HEK293 (cell line): ENCODE measurements at regions not wholly inside any gene's neighbourhood (a gene's known extent, or its start where the extent isn't known, plus 50 kb on each side); places are given as distances from the start of the nearest gene placed in this dataset.

Source experiments
- CTCF ChIA-PET: fragments of 350-600 bp; formaldehyde crosslinking; extraction: SDS; loops from one replicate; lab custom pipeline; 2021; ENCODE audit warnings: antibody characterized with exemption; lab: Yijun Ruan, JAX
- POLR2A ChIA-PET: fragments of 300-600 bp; formaldehyde crosslinking; extraction: SDS; loops from one replicate; lab custom pipeline; 2020; ENCODE audit warnings: antibody characterized with exemption, inconsistent platforms; lab: Yijun Ruan, JAX
- H3K27ac ChIP-seq: fragments of 200-500 bp; sonication (Bioruptor generic); 2 replicates; pipeline ENCODE4 v1.5.1; 2014; ENCODE audit warnings: low read depth, low read length, control low read depth, inconsistent platforms; ENCODE audit errors: extremely low read depth
- H3K36me3 ChIP-seq, 2 experiments: fragments of 200-500 bp in 1 of 2; sonication (Bioruptor generic) in 1 of 2; 1 replicate in 1 of 2; 2 replicates in 1 of 2; pipeline ENCODE4 v1.5.1; 2014 to 2017; ENCODE audit warnings: inconsistent platforms in 2 of 2, low read length in 2 of 2; ENCODE audit not compliant: control insufficient read depth in 2 of 2, insufficient read depth in 1 of 2
- H3K4me1 ChIP-seq: fragments of 200-500 bp; sonication (Bioruptor generic); 2 replicates; pipeline ENCODE4 v1.5.1; 2014; ENCODE audit warnings: mild to moderate bottlenecking, low read length, inconsistent platforms; ENCODE audit not compliant: control insufficient read depth, insufficient read depth
- H3K4me3 ChIP-seq: 2 replicates; pipeline ENCODE4 v1.5.1; 2011; ENCODE audit warnings: low read depth, mild to moderate bottlenecking, control low read depth, low read length, moderate library complexity
- H3K9me3 ChIP-seq: fragments of 200-500 bp; sonication (Bioruptor generic); 2 replicates; pipeline ENCODE4 v1.5.1; 2014; ENCODE audit warnings: low read depth, low read length, inconsistent platforms; ENCODE audit not compliant: control insufficient read depth, insufficient read depth
- BCL11B ChIP-seq: fragments of 450-650 bp; formaldehyde crosslinking; IDR thresholded peaks from 2 replicates; pipeline ENCODE4 v1.5.1; 2016; ENCODE audit warnings: low read depth, missing biosample characterization, missing genetic modification characterization
- SCRT1 ChIP-seq: fragments of 450-650 bp; formaldehyde crosslinking; IDR thresholded peaks from 2 replicates; pipeline ENCODE4 v1.5.1; 2016; ENCODE audit warnings: missing biosample characterization, missing genetic modification characterization, borderline replicate concordance
- SETDB1 ChIP-seq: IDR thresholded peaks from one replicate; pipeline ENCODE4 v1.6.1; 2017; ENCODE audit warnings: mild to moderate bottlenecking, low read length, moderate library complexity, mixed read lengths; ENCODE audit not compliant: insufficient read length
- WT1 ChIP-seq: fragments of 450-650 bp; formaldehyde crosslinking; IDR thresholded peaks from 2 replicates; pipeline ENCODE4 v1.5.1; 2016; ENCODE audit warnings: missing biosample characterization, missing genetic modification characterization
- YY2 ChIP-seq: fragments of 450-650 bp; formaldehyde crosslinking; IDR thresholded peaks from 2 replicates; pipeline ENCODE4 v1.5.1; 2016; ENCODE audit warnings: missing biosample characterization, missing genetic modification characterization
- ZBTB48 ChIP-seq: fragments of 450-650 bp; formaldehyde crosslinking; IDR thresholded peaks from 2 replicates; pipeline ENCODE4 v1.5.1; 2016; ENCODE audit warnings: missing biosample characterization, missing genetic modification characterization
- ZBTB8A ChIP-seq: fragments of 450-650 bp; formaldehyde crosslinking; IDR thresholded peaks from 2 replicates; pipeline ENCODE4 v1.5.1; 2016; ENCODE audit warnings: missing biosample characterization, missing genetic modification characterization
- ZNF155 ChIP-seq: fragments of 450-650 bp; formaldehyde crosslinking; IDR thresholded peaks from 2 replicates; pipeline ENCODE4 v1.5.1; 2016; ENCODE audit warnings: missing biosample characterization, missing genetic modification characterization
- ZNF302 ChIP-seq: fragments of 450-650 bp; formaldehyde crosslinking; IDR thresholded peaks from 2 replicates; pipeline ENCODE4 v1.5.1; 2016; ENCODE audit warnings: missing biosample characterization, missing genetic modification characterization, low read depth
- ZNF433 ChIP-seq: fragments of 450-650 bp; formaldehyde crosslinking; IDR thresholded peaks from 2 replicates; pipeline ENCODE4 v1.5.1; 2016; ENCODE audit warnings: missing biosample characterization, missing genetic modification characterization, low read depth
- ZNF529 ChIP-seq: fragments of 450-650 bp; formaldehyde crosslinking; IDR thresholded peaks from 2 replicates; pipeline ENCODE4 v1.5.1; 2017; ENCODE audit warnings: missing genetic modification characterization, missing biosample characterization; ENCODE audit not compliant: insufficient replicate concordance
- ZNF530 ChIP-seq: fragments of 450-650 bp; formaldehyde crosslinking; IDR thresholded peaks from 2 replicates; pipeline ENCODE4 v1.5.1; 2016; ENCODE audit warnings: low read depth, missing biosample characterization, missing genetic modification characterization
- ZNF610 ChIP-seq: fragments of 450-650 bp; formaldehyde crosslinking; IDR thresholded peaks from 2 replicates; pipeline ENCODE4 v1.5.1; 2016; ENCODE audit warnings: missing biosample characterization, missing genetic modification characterization, borderline replicate concordance
- ZNF670 ChIP-seq: fragments of 450-650 bp; formaldehyde crosslinking; IDR thresholded peaks from 2 replicates; pipeline ENCODE4 v1.5.1; 2016; ENCODE audit warnings: missing biosample characterization, missing genetic modification characterization, low read depth
- ZNF777 ChIP-seq: fragments of 450-650 bp; formaldehyde crosslinking; IDR thresholded peaks from 2 replicates; pipeline ENCODE4 v1.5.1; 2017; ENCODE audit warnings: missing biosample characterization, missing genetic modification characterization, borderline replicate concordance
- ZSCAN16 ChIP-seq: fragments of 450-650 bp; formaldehyde crosslinking; IDR thresholded peaks from 2 replicates; pipeline ENCODE4 v1.5.1; 2016; ENCODE audit warnings: missing biosample characterization, missing genetic modification characterization
- TF ChIP-seq, protein P1 (sequence below): fragments of 450-650 bp; formaldehyde crosslinking; IDR thresholded peaks from 2 replicates; pipeline ENCODE4 v1.5.1; 2017; ENCODE audit warnings: missing biosample characterization, missing genetic modification characterization
- TF ChIP-seq, protein P2 (sequence below): fragments of 450-650 bp; formaldehyde crosslinking; IDR thresholded peaks from 2 replicates; pipeline ENCODE4 v1.5.1; 2016; ENCODE audit warnings: missing biosample characterization, missing genetic modification characterization
- TF ChIP-seq, protein P3 (sequence below): fragments of 450-650 bp; formaldehyde crosslinking; IDR thresholded peaks from 2 replicates; pipeline ENCODE4 v1.5.1; 2016; ENCODE audit warnings: missing biosample characterization, missing genetic modification characterization
- TF ChIP-seq, protein P4 (sequence below): fragments of 450-650 bp; formaldehyde crosslinking; IDR thresholded peaks from 2 replicates; pipeline ENCODE4 v1.5.1; 2016; ENCODE audit warnings: missing biosample characterization, missing genetic modification characterization
- TF ChIP-seq, protein P5 (sequence below): fragments of 450-650 bp; IDR thresholded peaks from 2 replicates; pipeline ENCODE4 v1.5.1; 2018; ENCODE audit warnings: missing biosample characterization, missing genetic modification characterization
- TF ChIP-seq, protein P6 (sequence below): fragments of 450-650 bp; formaldehyde crosslinking; IDR thresholded peaks from 2 replicates; pipeline ENCODE4 v1.5.1; 2017; ENCODE audit warnings: missing biosample characterization, missing genetic modification characterization

DNA sequence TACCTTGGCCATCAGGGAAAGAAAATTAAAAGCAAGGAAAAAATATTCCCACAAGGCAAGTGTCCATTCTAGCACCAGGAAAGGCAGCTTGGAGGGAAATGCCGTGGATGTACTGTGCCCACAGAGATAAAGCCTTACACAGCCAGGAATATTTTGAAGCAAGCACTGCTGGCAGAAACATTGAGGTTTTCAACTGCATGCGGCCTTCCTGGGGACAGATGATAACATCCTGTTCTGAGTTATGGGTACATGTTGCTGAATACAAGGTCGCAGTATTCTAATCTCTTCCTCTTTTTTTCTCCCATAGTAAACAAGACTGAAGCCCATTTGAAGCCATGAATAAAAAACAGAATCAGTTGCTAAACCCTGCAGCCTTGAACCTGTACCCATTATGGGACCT, 197.1 kb downstream of the BTG1 start:
- Histone ChIP-seq H3K4me1 (no peaks in the 10 kb centered on the region), H3K4me3 (no peak overlapping the region), H3K27ac (no peak overlapping the region), H3K9me3 (no peaks in the 10 kb centered on the region), H3K36me3 (no peaks in the 10 kb centered on the region)
- ChIA-PET POLR2A (no interaction called here), CTCF (no interaction called here)
- TF ChIP-seq ZNF529 (no peak), ZNF302 (tag by site-specific recombination) (no peak), ZNF777 (tag by site-specific recombination) (no peak), ZNF610 (no peak), ZNF670 (no peak), ZNF155 (tag by site-specific recombination) (no peak), ZNF530 (tag by site-specific recombination) (no peak), YY2 (tag by site-specific recombination) (no peak), ZNF433 (tag by site-specific recombination) (no peak), WT1 (tag by site-specific recombination) (no peak), ZSCAN16 (tag by site-specific recombination) (no peak)
- TF ChIP-seq, protein P1, sequence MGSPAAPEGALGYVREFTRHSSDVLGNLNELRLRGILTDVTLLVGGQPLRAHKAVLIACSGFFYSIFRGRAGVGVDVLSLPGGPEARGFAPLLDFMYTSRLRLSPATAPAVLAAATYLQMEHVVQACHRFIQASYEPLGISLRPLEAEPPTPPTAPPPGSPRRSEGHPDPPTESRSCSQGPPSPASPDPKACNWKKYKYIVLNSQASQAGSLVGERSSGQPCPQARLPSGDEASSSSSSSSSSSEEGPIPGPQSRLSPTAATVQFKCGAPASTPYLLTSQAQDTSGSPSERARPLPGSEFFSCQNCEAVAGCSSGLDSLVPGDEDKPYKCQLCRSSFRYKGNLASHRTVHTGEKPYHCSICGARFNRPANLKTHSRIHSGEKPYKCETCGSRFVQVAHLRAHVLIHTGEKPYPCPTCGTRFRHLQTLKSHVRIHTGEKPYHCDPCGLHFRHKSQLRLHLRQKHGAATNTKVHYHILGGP: no peak
- TF ChIP-seq, protein P2, sequence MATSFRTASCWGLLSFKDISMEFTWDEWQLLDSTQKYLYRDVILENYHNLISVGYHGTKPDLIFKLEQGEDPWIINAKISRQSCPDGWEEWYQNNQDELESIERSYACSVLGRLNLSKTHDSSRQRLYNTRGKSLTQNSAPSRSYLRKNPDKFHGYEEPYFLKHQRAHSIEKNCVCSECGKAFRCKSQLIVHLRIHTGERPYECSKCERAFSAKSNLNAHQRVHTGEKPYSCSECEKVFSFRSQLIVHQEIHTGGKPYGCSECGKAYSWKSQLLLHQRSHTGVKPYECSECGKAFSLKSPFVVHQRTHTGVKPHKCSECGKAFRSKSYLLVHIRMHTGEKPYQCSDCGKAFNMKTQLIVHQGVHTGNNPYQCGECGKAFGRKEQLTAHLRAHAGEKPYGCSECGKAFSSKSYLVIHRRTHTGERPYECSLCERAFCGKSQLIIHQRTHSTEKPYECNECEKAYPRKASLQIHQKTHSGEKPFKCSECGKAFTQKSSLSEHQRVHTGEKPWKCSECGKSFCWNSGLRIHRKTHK (tag by site-specific recombination): no peak
- TF ChIP-seq, protein P3, sequence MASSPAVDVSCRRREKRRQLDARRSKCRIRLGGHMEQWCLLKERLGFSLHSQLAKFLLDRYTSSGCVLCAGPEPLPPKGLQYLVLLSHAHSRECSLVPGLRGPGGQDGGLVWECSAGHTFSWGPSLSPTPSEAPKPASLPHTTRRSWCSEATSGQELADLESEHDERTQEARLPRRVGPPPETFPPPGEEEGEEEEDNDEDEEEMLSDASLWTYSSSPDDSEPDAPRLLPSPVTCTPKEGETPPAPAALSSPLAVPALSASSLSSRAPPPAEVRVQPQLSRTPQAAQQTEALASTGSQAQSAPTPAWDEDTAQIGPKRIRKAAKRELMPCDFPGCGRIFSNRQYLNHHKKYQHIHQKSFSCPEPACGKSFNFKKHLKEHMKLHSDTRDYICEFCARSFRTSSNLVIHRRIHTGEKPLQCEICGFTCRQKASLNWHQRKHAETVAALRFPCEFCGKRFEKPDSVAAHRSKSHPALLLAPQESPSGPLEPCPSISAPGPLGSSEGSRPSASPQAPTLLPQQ (tag by site-specific recombination): no peak
- TF ChIP-seq, protein P4, sequence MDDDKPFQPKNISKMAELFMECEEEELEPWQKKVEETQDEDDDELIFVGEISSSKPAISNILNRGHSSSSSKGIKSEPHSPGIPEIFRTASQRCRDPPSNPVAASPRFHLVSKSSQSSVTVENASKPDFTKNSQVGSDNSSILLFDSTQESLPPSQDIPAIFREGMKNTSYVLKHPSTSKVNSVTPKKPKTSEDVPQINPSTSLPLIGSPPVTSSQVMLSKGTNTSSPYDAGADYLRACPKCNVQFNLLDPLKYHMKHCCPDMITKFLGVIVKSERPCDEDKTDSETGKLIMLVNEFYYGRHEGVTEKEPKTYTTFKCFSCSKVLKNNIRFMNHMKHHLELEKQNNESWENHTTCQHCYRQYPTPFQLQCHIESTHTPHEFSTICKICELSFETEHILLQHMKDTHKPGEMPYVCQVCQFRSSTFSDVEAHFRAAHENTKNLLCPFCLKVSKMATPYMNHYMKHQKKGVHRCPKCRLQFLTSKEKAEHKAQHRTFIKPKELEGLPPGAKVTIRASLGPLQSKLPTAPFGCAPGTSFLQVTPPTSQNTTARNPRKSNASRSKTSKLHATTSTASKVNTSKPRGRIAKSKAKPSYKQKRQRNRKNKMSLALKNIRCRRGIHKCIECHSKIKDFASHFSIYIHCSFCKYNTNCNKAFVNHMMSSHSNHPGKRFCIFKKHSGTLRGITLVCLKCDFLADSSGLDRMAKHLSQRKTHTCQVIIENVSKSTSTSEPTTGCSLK (tag by site-specific recombination): no peak

DNA sequence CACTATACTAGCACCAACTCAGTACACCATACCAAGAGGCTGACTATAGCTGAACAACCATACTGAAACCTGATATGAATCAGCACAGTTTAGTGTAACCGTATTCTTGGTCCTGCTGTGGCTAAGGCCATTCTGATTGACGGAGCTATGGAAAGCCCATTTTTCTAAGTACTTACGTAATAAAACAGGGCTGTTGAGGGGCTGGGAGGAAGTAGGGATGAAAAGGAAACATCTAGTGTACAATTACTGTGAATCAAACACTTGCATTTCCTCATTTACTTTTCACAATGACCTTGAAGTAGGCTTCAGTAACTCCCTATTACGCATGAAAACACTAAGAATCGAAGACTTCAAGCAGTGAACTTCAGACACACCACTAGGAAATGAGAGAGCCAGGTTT, 198.2 kb downstream of the BTG1 start:
- Histone ChIP-seq H3K36me3 (no peaks in the 10 kb centered on the region), H3K4me1 (no peaks in the 10 kb centered on the region), H3K4me3 (no peak overlapping the region), H3K27ac (no peak overlapping the region), H3K9me3 (no peaks in the 10 kb centered on the region)
- ChIA-PET POLR2A (no interaction called here), CTCF (no interaction called here)
- no peak for TF ChIP-seq ZNF155 (tag by site-specific recombination)
- TF ChIP-seq SCRT1: no peak
- TF ChIP-seq, protein P5, sequence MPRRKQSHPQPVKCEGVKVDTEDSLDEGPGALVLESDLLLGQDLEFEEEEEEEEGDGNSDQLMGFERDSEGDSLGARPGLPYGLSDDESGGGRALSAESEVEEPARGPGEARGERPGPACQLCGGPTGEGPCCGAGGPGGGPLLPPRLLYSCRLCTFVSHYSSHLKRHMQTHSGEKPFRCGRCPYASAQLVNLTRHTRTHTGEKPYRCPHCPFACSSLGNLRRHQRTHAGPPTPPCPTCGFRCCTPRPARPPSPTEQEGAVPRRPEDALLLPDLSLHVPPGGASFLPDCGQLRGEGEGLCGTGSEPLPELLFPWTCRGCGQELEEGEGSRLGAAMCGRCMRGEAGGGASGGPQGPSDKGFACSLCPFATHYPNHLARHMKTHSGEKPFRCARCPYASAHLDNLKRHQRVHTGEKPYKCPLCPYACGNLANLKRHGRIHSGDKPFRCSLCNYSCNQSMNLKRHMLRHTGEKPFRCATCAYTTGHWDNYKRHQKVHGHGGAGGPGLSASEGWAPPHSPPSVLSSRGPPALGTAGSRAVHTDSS (tag by site-specific recombination): no peak
- TF ChIP-seq ZBTB8A (tag by site-specific recombination): no peak
- TF ChIP-seq, protein P6, sequence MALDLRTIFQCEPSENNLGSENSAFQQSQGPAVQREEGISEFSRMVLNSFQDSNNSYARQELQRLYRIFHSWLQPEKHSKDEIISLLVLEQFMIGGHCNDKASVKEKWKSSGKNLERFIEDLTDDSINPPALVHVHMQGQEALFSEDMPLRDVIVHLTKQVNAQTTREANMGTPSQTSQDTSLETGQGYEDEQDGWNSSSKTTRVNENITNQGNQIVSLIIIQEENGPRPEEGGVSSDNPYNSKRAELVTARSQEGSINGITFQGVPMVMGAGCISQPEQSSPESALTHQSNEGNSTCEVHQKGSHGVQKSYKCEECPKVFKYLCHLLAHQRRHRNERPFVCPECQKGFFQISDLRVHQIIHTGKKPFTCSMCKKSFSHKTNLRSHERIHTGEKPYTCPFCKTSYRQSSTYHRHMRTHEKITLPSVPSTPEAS (tag by site-specific recombination): no peak
- TF ChIP-seq ZBTB48 (tag by site-specific recombination): no peak
- TF ChIP-seq SETDB1: no peak
- TF ChIP-seq BCL11B (tag by site-specific recombination): no peak
